ENCODE measurements at regions not wholly inside any gene's neighbourhood (a gene's known extent, or its start where the extent isn't known, plus 50 kb on each side); places are given as distances from the start of the nearest gene placed in this dataset.

DNA sequence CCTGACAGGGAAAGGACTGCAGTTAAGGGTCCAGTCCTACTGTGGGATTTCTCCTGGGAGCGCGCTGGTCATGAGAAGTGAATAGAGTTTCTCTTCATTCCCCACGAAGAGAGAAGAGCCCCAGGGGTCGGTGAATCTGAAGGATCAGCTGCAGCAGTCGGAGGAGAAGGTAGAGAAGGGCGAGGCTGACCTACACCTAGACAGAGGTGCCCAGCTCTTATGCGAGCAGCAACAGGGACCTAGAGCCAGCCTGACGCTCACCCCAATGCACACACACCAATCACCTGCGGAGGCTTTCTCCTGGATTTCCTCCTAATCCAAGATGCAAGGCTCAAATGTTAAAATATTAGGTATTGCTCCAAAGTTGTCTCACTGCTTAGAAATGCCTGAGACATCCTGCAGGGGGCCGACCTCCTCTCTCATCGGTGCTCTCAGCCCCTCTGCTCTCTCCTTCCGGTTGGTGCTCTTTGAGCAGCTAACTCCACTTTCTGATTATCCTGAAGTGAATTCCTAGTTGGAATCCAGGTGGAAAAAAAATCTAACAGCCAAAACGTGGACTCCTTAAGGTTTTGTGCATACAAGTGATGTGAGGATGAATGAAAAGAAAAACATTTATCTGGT is 176.4 kb downstream of the AHR start:
- no peak for DNase-seq
- H3K4me3 Mint-ChIP-seq = no peak overlapping the region
- no peak for ATAC-seq (replicated peaks)

GRCh38 chr7:17477182-17477581 is 178.7 kb downstream of the AHR start:
- no peak overlapping the region for H3K4me3 Mint-ChIP-seq
- DNase-seq (no peak), ATAC-seq (replicated peaks) (no peak)
- no peak overlapping the region for H3K27ac Mint-ChIP-seq
- no peaks in the 10 kb centered on the region for H3K36me3 Mint-ChIP-seq (ENCODE audit: insufficient read depth)
- H3K27me3 Mint-ChIP-seq = peaks cover 0 to 8% of the 10 kb centered on the region in 2 donors
- no peaks in the 10 kb centered on the region for H3K4me1 Mint-ChIP-seq (ENCODE audit: low read depth in 2 of 2)
- no peaks in the 10 kb centered on the region for H3K9me3 Mint-ChIP-seq

More for the DNA sequence above, 176.4 kb downstream of the AHR start:
- H3K4me1 Mint-ChIP-seq (ENCODE audit: low read depth in 2 of 2) = no peaks in the 10 kb centered on the region
- no peaks in the 10 kb centered on the region for H3K36me3 Mint-ChIP-seq (ENCODE audit: insufficient read depth)
- no peak overlapping the region for H3K27ac Mint-ChIP-seq
- no peaks in the 10 kb centered on the region for H3K9me3 Mint-ChIP-seq
- peaks cover 0 to 8% of the 10 kb centered on the region in 2 donors for H3K27me3 Mint-ChIP-seq

DNA sequence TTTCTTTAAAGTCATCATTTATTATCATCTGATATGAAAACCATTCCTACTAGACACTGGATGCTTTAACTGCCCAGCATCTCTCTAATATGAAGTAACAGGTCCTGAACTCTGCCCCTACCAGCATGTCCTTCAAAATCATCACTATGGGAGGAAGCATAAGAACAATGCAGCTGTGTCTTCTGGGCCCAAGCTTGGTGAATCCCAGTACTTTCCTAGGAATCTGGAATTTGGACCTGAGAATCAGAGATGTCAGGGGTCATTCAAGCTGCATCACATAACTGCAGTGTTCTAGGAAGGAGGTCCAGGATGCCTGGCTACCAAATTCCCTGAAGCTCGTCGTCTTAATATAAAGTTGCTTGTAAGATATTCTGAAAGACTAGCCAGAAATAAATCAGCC is 182.7 kb downstream of the AHR start:
- ATAC-seq (replicated peaks) (no peak), DNase-seq (no peak)
- Mint-ChIP-seq H3K4me3 (no peak overlapping the region), H3K9me3 (no peaks in the 10 kb centered on the region), H3K27me3 (no peaks in the 10 kb centered on the region), H3K36me3 (ENCODE audit: insufficient read depth) (no peaks in the 10 kb centered on the region), H3K4me1 (ENCODE audit: low read depth in 2 of 2) (no peaks in the 10 kb centered on the region), H3K27ac (no peak overlapping the region)

GRCh38 chr7:17485368-17485767 is 186.9 kb downstream of the AHR start:
- Mint-ChIP-seq H3K4me3 (no peak overlapping the region), H3K9me3 (no peaks in the 10 kb centered on the region), H3K27me3 (no peaks in the 10 kb centered on the region), H3K27ac (no peak overlapping the region), H3K36me3 (ENCODE audit: insufficient read depth) (no peaks in the 10 kb centered on the region), H3K4me1 (ENCODE audit: low read depth in 2 of 2) (no peaks in the 10 kb centered on the region)
- ATAC-seq (replicated peaks) = no peak
- no peak for DNase-seq

DNA sequence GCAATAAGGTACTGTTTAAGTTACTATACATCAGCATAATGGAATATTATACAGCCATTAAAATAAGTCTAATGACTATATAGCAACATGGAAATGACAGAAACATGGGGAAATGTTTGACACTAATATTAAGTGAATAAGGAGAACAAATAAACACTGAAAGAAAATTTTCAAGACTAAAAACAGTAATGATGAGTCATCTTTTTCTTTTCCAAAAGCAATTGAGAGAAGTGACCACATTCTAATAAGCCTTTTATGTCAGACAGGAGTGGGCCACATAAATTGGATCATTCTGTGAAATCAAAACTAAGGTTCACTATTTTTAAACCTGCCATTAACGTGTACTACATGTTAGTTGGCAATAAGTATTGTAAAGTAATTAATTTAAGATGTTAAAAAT is 187.5 kb downstream of the AHR start:
- Mint-ChIP-seq H3K9me3 (no peaks in the 10 kb centered on the region), H3K4me3 (no peak overlapping the region), H3K36me3 (ENCODE audit: insufficient read depth) (no peaks in the 10 kb centered on the region), H3K27me3 (no peaks in the 10 kb centered on the region), H3K4me1 (ENCODE audit: low read depth in 2 of 2) (no peaks in the 10 kb centered on the region), H3K27ac (no peak overlapping the region)
- ATAC-seq (replicated peaks) (no peak), DNase-seq (no peak)

- DNase-seq (no peak), ATAC-seq (replicated peaks) (no peak)
- Mint-ChIP-seq H3K4me3 (no peak overlapping the region), H3K4me1 (ENCODE audit: low read depth in 2 of 2) (no peaks in the 10 kb centered on the region), H3K9me3 (no peaks in the 10 kb centered on the region), H3K27ac (no peak overlapping the region), H3K36me3 (ENCODE audit: insufficient read depth) (no peaks in the 10 kb centered on the region), H3K27me3 (no peaks in the 10 kb centered on the region)
These were observed 188.4 kb downstream of the AHR start for GRCh38 chr7:17486835-17487234.

DNA sequence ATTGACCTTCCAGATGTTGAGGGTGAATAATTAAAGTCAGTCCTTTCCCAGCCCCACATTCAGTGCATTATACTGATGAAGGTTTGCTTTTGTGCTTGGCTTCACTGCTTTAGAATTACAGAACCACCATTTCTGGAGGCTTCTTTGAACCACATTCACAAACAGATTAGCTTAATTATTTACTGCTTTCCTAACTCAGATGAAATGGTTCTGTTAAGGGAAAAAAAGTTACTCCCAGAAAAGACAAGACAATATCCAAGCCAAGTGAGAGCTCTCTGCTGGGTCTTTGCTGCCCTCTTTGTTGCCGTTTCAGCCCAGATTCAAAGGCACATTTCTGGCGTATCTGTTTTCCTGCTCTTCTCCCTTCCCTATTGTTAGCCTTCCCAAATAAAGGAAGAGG is 188.9 kb downstream of the AHR start:
- no peak overlapping the region for H3K4me3 Mint-ChIP-seq
- H3K27me3 Mint-ChIP-seq = no peaks in the 10 kb centered on the region
- ATAC-seq (replicated peaks) = no peak

GRCh38 chr7:17488829-17489228 is 190.4 kb downstream of the AHR start:
- no peaks in the 10 kb centered on the region for H3K36me3 Mint-ChIP-seq (ENCODE audit: insufficient read depth)
- H3K4me1 Mint-ChIP-seq (ENCODE audit: low read depth in 2 of 2) = no peaks in the 10 kb centered on the region
- no peak for DNase-seq
- H3K9me3 Mint-ChIP-seq = no peaks in the 10 kb centered on the region
- no peak for ATAC-seq (replicated peaks)
- H3K27ac Mint-ChIP-seq = no peak overlapping the region
- H3K4me3 Mint-ChIP-seq = no peak overlapping the region
- no peaks in the 10 kb centered on the region for H3K27me3 Mint-ChIP-seq

More for the DNA sequence above, 188.9 kb downstream of the AHR start:
- Mint-ChIP-seq H3K4me1 (ENCODE audit: low read depth in 2 of 2) (no peaks in the 10 kb centered on the region), H3K27ac (no peak overlapping the region), H3K36me3 (ENCODE audit: insufficient read depth) (no peaks in the 10 kb centered on the region), H3K9me3 (no peaks in the 10 kb centered on the region)
- no peak for DNase-seq

DNA sequence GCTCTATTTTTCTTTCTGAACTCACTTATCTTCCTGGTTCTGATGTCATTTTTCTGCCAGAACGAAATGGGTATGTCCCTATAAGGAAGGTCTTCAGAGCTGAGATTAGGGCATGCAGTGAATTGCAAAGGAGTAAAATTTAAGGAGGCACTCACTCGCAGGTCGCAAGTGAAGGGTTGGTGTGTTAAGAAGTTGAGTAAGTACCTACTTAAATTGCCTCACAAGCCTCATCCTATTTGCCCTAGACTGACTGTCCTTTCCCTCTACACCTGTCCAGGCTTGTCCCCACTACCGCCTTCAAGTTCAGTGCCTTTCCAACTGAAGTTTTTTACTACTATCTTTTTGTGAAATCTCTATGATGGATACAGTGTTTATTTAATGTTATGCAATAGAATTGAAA is 191.5 kb downstream of the AHR start:
- Mint-ChIP-seq H3K4me1 (ENCODE audit: low read depth in 2 of 2) (no peaks in the 10 kb centered on the region), H3K4me3 (no peak overlapping the region), H3K9me3 (no peaks in the 10 kb centered on the region), H3K27ac (no peak overlapping the region), H3K27me3 (peaks cover 0 to 9% of the 10 kb centered on the region in 2 donors), H3K36me3 (ENCODE audit: insufficient read depth) (no peaks in the 10 kb centered on the region)
- no peak for ATAC-seq (replicated peaks)
- DNase-seq = no peak

- H3K27me3 Mint-ChIP-seq = peaks cover 0 to 9% of the 10 kb centered on the region in 2 donors
- H3K4me1 Mint-ChIP-seq (ENCODE audit: low read depth in 2 of 2) = no peaks in the 10 kb centered on the region
- no peak overlapping the region for H3K4me3 Mint-ChIP-seq
- DNase-seq (no peak), ATAC-seq (replicated peaks) (no peak)
- no peak overlapping the region for H3K27ac Mint-ChIP-seq
- no peaks in the 10 kb centered on the region for H3K36me3 Mint-ChIP-seq (ENCODE audit: insufficient read depth)
- H3K9me3 Mint-ChIP-seq = no peaks in the 10 kb centered on the region
These were observed 192.4 kb downstream of the AHR start for GRCh38 chr7:17490825-17491224.

GRCh38 chr7:17492437-17492836 is 194.0 kb downstream of the AHR start:
- Mint-ChIP-seq H3K27ac (no peak overlapping the region), H3K36me3 (ENCODE audit: insufficient read depth) (no peaks in the 10 kb centered on the region), H3K4me1 (ENCODE audit: low read depth in 2 of 2) (no peaks in the 10 kb centered on the region), H3K4me3 (no peak overlapping the region), H3K27me3 (peaks cover 0 to 12% of the 10 kb centered on the region in 2 donors), H3K9me3 (no peaks in the 10 kb centered on the region)
- no peak for ATAC-seq (replicated peaks)
- DNase-seq = no peak

DNA sequence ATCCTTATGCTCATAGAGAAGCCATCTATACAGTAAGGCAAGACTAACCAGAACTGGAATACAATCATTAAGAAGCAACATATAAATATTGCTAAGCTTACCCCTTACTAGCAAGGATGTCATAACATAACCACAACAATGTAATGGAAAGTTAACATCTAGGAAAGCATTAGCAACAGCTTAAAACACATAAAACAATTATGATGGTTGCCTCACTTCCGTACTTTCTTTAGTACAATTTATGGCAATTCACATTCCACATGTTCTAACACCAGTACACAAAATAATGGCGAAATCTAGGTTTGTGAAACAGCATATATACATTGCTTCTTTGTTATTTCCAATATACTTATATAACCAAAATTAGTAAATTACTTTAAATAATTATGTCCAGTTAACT is 195.0 kb downstream of the AHR start:
- Mint-ChIP-seq H3K27ac (no peak overlapping the region), H3K36me3 (ENCODE audit: insufficient read depth) (no peaks in the 10 kb centered on the region), H3K9me3 (no peaks in the 10 kb centered on the region), H3K27me3 (peaks cover 0 to 18% of the 10 kb centered on the region in 2 donors), H3K4me3 (no peak overlapping the region), H3K4me1 (ENCODE audit: low read depth in 2 of 2) (no peaks in the 10 kb centered on the region)
- DNase-seq = no peak
- no peak for ATAC-seq (replicated peaks)

- Mint-ChIP-seq H3K9me3 (no peaks in the 10 kb centered on the region), H3K27ac (no peak overlapping the region)
These were observed 197.4 kb downstream of the AHR start for GRCh38 chr7:17495655-17496394.

DNA sequence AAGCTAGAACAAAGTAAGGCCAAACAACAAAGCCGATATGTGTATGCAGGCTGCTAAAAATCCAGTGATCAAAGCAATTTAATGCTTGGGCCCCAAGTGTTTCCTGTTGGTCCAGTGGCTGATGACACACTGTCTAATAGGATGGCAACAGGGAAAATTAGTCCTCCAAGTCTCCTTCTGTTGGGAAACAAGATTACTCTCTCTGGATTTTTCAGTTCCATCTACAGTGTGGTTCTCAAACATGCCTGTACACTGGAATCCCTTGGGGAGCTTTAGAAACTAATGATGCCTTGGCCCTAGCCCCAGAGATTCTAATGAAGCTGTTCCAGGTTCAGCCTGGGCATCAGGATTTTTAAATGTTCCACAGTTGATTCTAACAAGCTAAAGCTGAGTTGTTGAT is 198.7 kb downstream of the AHR start:
- H3K9me3 Mint-ChIP-seq = no peaks in the 10 kb centered on the region

More at GRCh38 chr7:17495655-17496394, 197.4 kb downstream of the AHR start:
- H3K4me3 Mint-ChIP-seq = no peak overlapping the region
- H3K27me3 Mint-ChIP-seq = peaks cover 0 to 26% of the 10 kb centered on the region in 2 donors
- ATAC-seq (replicated peaks) (no peak), DNase-seq (no peak)
- no peaks in the 10 kb centered on the region for H3K4me1 Mint-ChIP-seq (ENCODE audit: low read depth in 2 of 2)
- peaks cover 2% of the 10 kb centered on the region for H3K36me3 Mint-ChIP-seq (ENCODE audit: insufficient read depth)

More for the DNA sequence above, 198.7 kb downstream of the AHR start:
- no peak overlapping the region for H3K4me3 Mint-ChIP-seq
- no peak for DNase-seq
- H3K27ac Mint-ChIP-seq = no peak overlapping the region
- no peak for ATAC-seq (replicated peaks)
- no peaks in the 10 kb centered on the region for H3K4me1 Mint-ChIP-seq (ENCODE audit: low read depth in 2 of 2)
- peaks cover 0 to 26% of the 10 kb centered on the region in 2 donors for H3K27me3 Mint-ChIP-seq
- H3K36me3 Mint-ChIP-seq (ENCODE audit: insufficient read depth) = peaks cover 2% of the 10 kb centered on the region

All from effector memory CD8-positive, alpha-beta T cell (primary cell).